GM10266 (cell line): ENCODE measurements at regions not wholly inside any gene's neighbourhood (a gene's known extent, or its start where the extent isn't known, plus 50 kb on each side); places are given as distances from the start of the nearest gene placed in this dataset.

ENCODE experiments used
- DNase-seq: peaks from one replicate; pipeline ENCODE4 v3.0.0; 2012; ENCODE audit errors: extremely low spot score
- CTCF ChIP-seq: IDR thresholded peaks from 2 replicates; pipeline ENCODE4 v1.5.1; 2012; ENCODE audit warnings: mild to moderate bottlenecking, low read depth; ENCODE audit not compliant: control insufficient read depth, insufficient read depth; ENCODE audit errors: missing control alignments

GRCh38 chr7:124662372-124662771 is 103.2 kb downstream of the GPR37 start:
- DNase-seq = no peak
- no peak for TF ChIP-seq CTCF

GRCh38 chr7:124655990-124656389 is 109.6 kb downstream of the GPR37 start:
- TF ChIP-seq CTCF = no peak
- no peak for DNase-seq

GRCh38 chr7:124652237-124652636 is 113.4 kb downstream of the GPR37 start:
- no peak for TF ChIP-seq CTCF
- no peak for DNase-seq

GRCh38 chr7:124651136-124651535 is 114.5 kb downstream of the GPR37 start:
- DNase-seq = no peak
- TF ChIP-seq CTCF = no peak

GRCh38 chr7:124649397-124650014 is 116.1 kb downstream of the GPR37 start:
- DNase-seq = no peak
- TF ChIP-seq CTCF = no peak

- TF ChIP-seq CTCF = no peak
- no peak for DNase-seq
These were observed 117.8 kb downstream of the GPR37 start for GRCh38 chr7:124647630-124648306.

- no peak for DNase-seq
- TF ChIP-seq CTCF = no peak
These were observed 119.9 kb downstream of the GPR37 start for GRCh38 chr7:124645704-124646103.
